BJ (cell line): ENCODE measurements at regions not wholly inside any gene's neighbourhood (a gene's known extent, or its start where the extent isn't known, plus 50 kb on each side); places are given as distances from the start of the nearest gene placed in this dataset.

Source experiments
- CTCF ChIA-PET: fragments of 350-600 bp; formaldehyde crosslinking; extraction: SDS; loops from one replicate; lab custom pipeline; 2021; ENCODE audit warnings: antibody characterized with exemption, inconsistent platforms; lab: Yijun Ruan, JAX
- POLR2A ChIA-PET: fragments of 300-600 bp; sonication (Branson Sonifier 250); formaldehyde crosslinking; extraction: SDS; loops from one replicate; lab custom pipeline; 2021; ENCODE audit warnings: antibody characterized with exemption; lab: Charles Lee
- DNase-seq: peaks from one replicate; pipeline ENCODE4 v3.0.0-alpha.2; 2011; ENCODE audit warnings: low read depth
- H3K27me3 ChIP-seq: 2 replicates; pipeline ENCODE4 v1.6.0; 2011; ENCODE audit warnings: low read length; ENCODE audit not compliant: control insufficient read depth, insufficient read depth
- H3K36me3 ChIP-seq: 2 replicates; pipeline ENCODE4 v1.5.1; 2011; ENCODE audit warnings: low read length; ENCODE audit not compliant: control insufficient read depth, insufficient read depth
- H3K4me3 ChIP-seq: 2 replicates; pipeline ENCODE4 v1.5.1; 2011; ENCODE audit warnings: low read depth, mild to moderate bottlenecking, control low read depth, low read length
- CTCF ChIP-seq: IDR thresholded peaks from 2 replicates; pipeline ENCODE4 v1.5.1; 2011; ENCODE audit warnings: low read depth, mild to moderate bottlenecking, control low read depth, inconsistent platforms, low read length, moderate library complexity; ENCODE audit not compliant: insufficient read depth

- ChIA-PET CTCF (interaction anchor here (1.5 kb wide), 1 partner anchor 14 kb away, joined by 7 read pairs; no protein-coding TSS in a partner anchor), POLR2A (no interaction called here)
- H3K27me3 ChIP-seq, result 0 out of 2 replicates have a peak, but pooled peaks cover 2% of the 10 kb centered on the region
- no peaks in the 10 kb centered on the region for H3K36me3 ChIP-seq
- no peak overlapping the region for H3K4me3 ChIP-seq
- no peak for DNase-seq
- TF ChIP-seq CTCF, result no peak
Observed at GRCh38 chr4:83757121-83757621, 221.3 kb downstream of the GPAT3 start.

- H3K36me3 ChIP-seq, result no peaks in the 10 kb centered on the region
- no peak for DNase-seq
- H3K27me3 ChIP-seq, result no peaks in the 10 kb centered on the region
- POLR2A ChIA-PET, result no interaction called here
- no peak overlapping the region for H3K4me3 ChIP-seq
- CTCF ChIA-PET, result no interaction called here
- TF ChIP-seq CTCF, result peak; percentile 17; the same call in 1 of the 2 replicates
Observed at GRCh38 chr4:83753260-83753659, 217.4 kb downstream of the GPAT3 start.

- TF ChIP-seq CTCF, result no peak
- Histone ChIP-seq H3K4me3 (no peak overlapping the region), H3K36me3 (no peaks in the 10 kb centered on the region), H3K27me3 (no peaks in the 10 kb centered on the region)
- ChIA-PET CTCF (no interaction called here), POLR2A (no interaction called here)
- DNase-seq, result no peak
Observed at GRCh38 chr4:83751336-83751949, 215.5 kb downstream of the GPAT3 start.

GRCh38 chr4:83748711-83749110 is 212.8 kb downstream of the GPAT3 start:
- CTCF ChIA-PET, result no interaction called here
- H3K36me3 ChIP-seq, result no peaks in the 10 kb centered on the region
- no peak for TF ChIP-seq CTCF
- H3K4me3 ChIP-seq, result no peak overlapping the region
- POLR2A ChIA-PET, result no interaction called here
- peaks cover 1% of the 10 kb centered on the region; the same call in 1 of the 2 replicates for H3K27me3 ChIP-seq
- DNase-seq, result no peak

- no peak for DNase-seq
- Histone ChIP-seq H3K4me3 (no peak overlapping the region), H3K27me3 (no peaks in the 10 kb centered on the region), H3K36me3 (no peaks in the 10 kb centered on the region)
- CTCF ChIA-PET, result interaction anchor here (0.9 kb wide), 3 partner anchors 32 to 222 kb away, joined by 3 read pairs; no protein-coding TSS in a partner anchor
- TF ChIP-seq CTCF, result no peak
- POLR2A ChIA-PET, result no interaction called here
Observed at GRCh38 chr4:83738895-83739294, 203.0 kb downstream of the GPAT3 start.
